H1 (cell line): ENCODE measurements at regions not wholly inside any gene's neighbourhood (a gene's known extent, or its start where the extent isn't known, plus 50 kb on each side); places are given as distances from the start of the nearest gene placed in this dataset.

ENCODE experiments used
- CTCF ChIA-PET: fragments of 300-600 bp; sonication (Branson Sonifier 250); formaldehyde crosslinking; loops from one replicate; lab custom pipeline; 2021; ENCODE audit not compliant: partially characterized antibody; lab: Charles Lee
- POLR2A ChIA-PET: fragments of 300-600 bp; sonication (Branson Sonifier 250); formaldehyde crosslinking; loops from one replicate; lab custom pipeline; 2021; ENCODE audit warnings: inconsistent platforms; ENCODE audit not compliant: partially characterized antibody; lab: Charles Lee
- DNase-seq, 2 experiments: peaks; one replicate each; pipeline versions ENCODE4 v3.0.0 to v3.0.0-alpha.2; 2010 to 2022; ENCODE audit warnings: low spot score in 2 of 2, low read depth in 1 of 2, mixed read lengths in 1 of 2
- FAIRE-seq: peaks from 2 replicates; lab custom pipeline; 2011; peaks lifted over from hg19 to GRCh38; lab: Jason Lieb, UNC
- H2AFZ ChIP-seq: 2 replicates; pipeline ENCODE4 v1.8.1; 2012; ENCODE audit warnings: low read length, inconsistent platforms
- H2AK5ac ChIP-seq: 2 replicates; pipeline ENCODE4 v1.6.1; 2013; ENCODE audit warnings: low read depth, low read length
- H2BK120ac ChIP-seq: replicated peaks from 2 replicates; pipeline ENCODE3; 2013; ENCODE audit warnings: low read depth, low read length, inconsistent platforms
- H2BK12ac ChIP-seq: 2 replicates; pipeline ENCODE4 v1.6.1; 2013; ENCODE audit warnings: low read depth, low read length
- H2BK15ac ChIP-seq: 2 replicates; pipeline ENCODE4 v1.6.1; 2013; ENCODE audit warnings: low read length
- H2BK20ac ChIP-seq: 2 replicates; pipeline ENCODE4 v1.6.1; 2013; ENCODE audit warnings: low read length
- H2BK5ac ChIP-seq: 2 replicates; pipeline ENCODE4 v1.6.1; 2013; ENCODE audit warnings: low read depth, low read length
- H3K14ac ChIP-seq: 2 replicates; pipeline ENCODE4 v1.6.1; 2013; ENCODE audit warnings: inconsistent platforms; ENCODE audit not compliant: insufficient read length
- H3K18ac ChIP-seq: 2 replicates; pipeline ENCODE4 v1.6.1; 2013; ENCODE audit warnings: low read length; ENCODE audit errors: extremely low read depth
- H3K23ac ChIP-seq: 2 replicates; pipeline ENCODE4 v1.6.1; 2013; ENCODE audit warnings: inconsistent platforms; ENCODE audit not compliant: insufficient read length
- H3K23me2 ChIP-seq: 2 replicates; pipeline ENCODE4 v1.6.1; 2013; ENCODE audit warnings: low read depth, low read length
- H3K27ac ChIP-seq: 2 replicates; pipeline ENCODE4 v1.6.1; 2011; ENCODE audit warnings: low read depth, low read length, inconsistent platforms
- H3K27me3 ChIP-seq, 4 experiments: replicated peaks in 1 of 4; 1 replicate in 1 of 4; 2 replicates in 3 of 4; pipeline versions ENCODE4 v1.6.1 to v1.8.1; 2011 to 2013; ENCODE audit warnings: low read length in 3 of 4, mild to moderate bottlenecking in 3 of 4, inconsistent platforms in 2 of 4, mixed read lengths in 2 of 4, moderate library complexity in 1 of 4; ENCODE audit not compliant: control insufficient read depth in 3 of 4, insufficient read depth in 3 of 4; ENCODE audit errors: extremely low read depth in 1 of 4
- H3K36me3 ChIP-seq, 4 experiments: 2 replicates each; pipeline versions ENCODE4 v1.6.1 to v1.8.1; 2011 to 2013; ENCODE audit warnings: mild to moderate bottlenecking in 4 of 4, low read length in 3 of 4, moderate library complexity in 2 of 4, control low read depth in 1 of 4, inconsistent platforms in 1 of 4; ENCODE audit not compliant: insufficient read depth in 4 of 4, control insufficient read depth in 2 of 4
- H3K4ac ChIP-seq: replicated peaks from 2 replicates; pipeline ENCODE3; 2013; ENCODE audit warnings: low read length, low read depth, mixed read lengths, inconsistent platforms; ENCODE audit not compliant: insufficient read length
- H3K4me1 ChIP-seq, 4 experiments: replicated peaks in 1 of 4; 1 replicate in 1 of 4; 2 replicates in 3 of 4; pipeline versions ENCODE4 v1.6.1 to v1.8.1; 2011 to 2013; ENCODE audit warnings: low read length in 3 of 4, inconsistent platforms in 2 of 4, mixed read lengths in 1 of 4; ENCODE audit not compliant: insufficient read depth in 4 of 4, control insufficient read depth in 3 of 4
- H3K4me2 ChIP-seq, 2 experiments: 2 replicates each; pipeline versions ENCODE4 v1.6.1 to v1.8.1; 2011 to 2013; ENCODE audit warnings: low read depth in 2 of 2, low read length in 2 of 2, control low read depth in 1 of 2, inconsistent platforms in 1 of 2, mild to moderate bottlenecking in 1 of 2; ENCODE audit not compliant: insufficient read depth in 1 of 2
- H3K4me3 ChIP-seq, 4 experiments: fragments of 200-600, 300-600 bp in 1 of 4; sonication (generic), shearing (Covaris generic), sonication (Bioruptor Twin) in 1 of 4; 2 replicates each; pipeline versions ENCODE4 v1.5.1 to v1.8.1; 2011 to 2016; ENCODE audit warnings: low read length in 4 of 4, low read depth in 3 of 4, control low read depth in 2 of 4, inconsistent platforms in 2 of 4, mild to moderate bottlenecking in 2 of 4, mixed read lengths in 1 of 4, moderate library complexity in 1 of 4; ENCODE audit not compliant: insufficient read depth in 2 of 4; ENCODE audit errors: extremely low read depth in 1 of 4
- H3K56ac ChIP-seq: replicated peaks from 2 replicates; pipeline ENCODE3; 2013; ENCODE audit warnings: low read depth, mild to moderate bottlenecking, mixed read lengths, low read length, inconsistent platforms; ENCODE audit not compliant: insufficient read length
- H3K79me1 ChIP-seq: 2 replicates; pipeline ENCODE4 v1.6.1; 2013; ENCODE audit warnings: low read depth, low read length, control low read depth
- H3K79me2 ChIP-seq, 2 experiments: 2 replicates each; pipeline versions ENCODE4 v1.6.1 to v1.8.1; 2012 to 2013; ENCODE audit warnings: low read length in 2 of 2, mild to moderate bottlenecking in 2 of 2, inconsistent platforms in 1 of 2; ENCODE audit not compliant: insufficient read depth in 2 of 2, control insufficient read depth in 1 of 2
- H3K9ac ChIP-seq, 4 experiments: replicated peaks in 1 of 4; 1 replicate in 1 of 4; 2 replicates in 3 of 4; pipeline versions ENCODE4 v1.6.1 to v1.8.1; 2011 to 2013; ENCODE audit warnings: low read depth in 3 of 4, low read length in 3 of 4, control low read depth in 2 of 4, mild to moderate bottlenecking in 2 of 4, moderate library complexity in 2 of 4, inconsistent platforms in 1 of 4; ENCODE audit errors: extremely low read depth in 1 of 4
- H3K9me3 ChIP-seq, 2 experiments: 2 replicates each; pipeline versions ENCODE4 v1.6.1 to v1.8.1; 2012 to 2013; ENCODE audit warnings: mild to moderate bottlenecking in 2 of 2, moderate library complexity in 2 of 2, control low read depth in 1 of 2, inconsistent platforms in 1 of 2, low read depth in 1 of 2, low read length in 1 of 2, mixed read lengths in 1 of 2; ENCODE audit not compliant: insufficient read depth in 2 of 2
- H4K20me1 ChIP-seq, 2 experiments: replicated peaks in 1 of 2; 2 replicates each; pipeline versions ENCODE3 to v1.8.1; 2011 to 2013; ENCODE audit warnings: inconsistent platforms in 2 of 2, low read length in 2 of 2, mild to moderate bottlenecking in 1 of 2; ENCODE audit not compliant: insufficient read depth in 2 of 2, control insufficient read depth in 1 of 2
- H4K5ac ChIP-seq: 2 replicates; pipeline ENCODE4 v1.6.1; 2013; ENCODE audit warnings: low read length, low read depth, mixed read lengths, inconsistent platforms; ENCODE audit not compliant: insufficient read length
- H4K8ac ChIP-seq: 2 replicates; pipeline ENCODE4 v1.8.0; 2013; ENCODE audit warnings: mild to moderate bottlenecking, moderate library complexity, low read length, inconsistent platforms; ENCODE audit not compliant: insufficient read depth; ENCODE audit errors: extremely low read depth
- H4K91ac ChIP-seq: replicated peaks from 2 replicates; pipeline ENCODE3; 2013; ENCODE audit warnings: low read length, mixed read lengths, inconsistent platforms; ENCODE audit not compliant: insufficient read length
- BCL11A ChIP-seq, 2 experiments: IDR thresholded peaks; one replicate each; pipeline ENCODE4 v1.6.1; 2011; ENCODE audit warnings: low read depth in 2 of 2, low read length in 2 of 2, mild to moderate bottlenecking in 2 of 2
- BRCA1 ChIP-seq: IDR thresholded peaks from 2 replicates; pipeline ENCODE4 v1.6.1; 2012; ENCODE audit warnings: low read depth, low read length, improper control_type of control experiment
- KDM4A ChIP-seq: IDR thresholded peaks from one replicate; pipeline ENCODE4 v1.7.1; 2012; ENCODE audit warnings: low read depth, mild to moderate bottlenecking, moderate library complexity, low read length, inconsistent platforms; ENCODE audit not compliant: severe bottlenecking
- PHF8 ChIP-seq: fragments of 200-600 bp; sonication (generic); conservative IDR thresholded peaks from 2 replicates; pipeline ENCODE4 v1.7.1; 2012; ENCODE audit warnings: low read depth, mild to moderate bottlenecking, inconsistent platforms, low read length, moderate library complexity
- RXRA ChIP-seq: IDR thresholded peaks from 2 replicates; pipeline ENCODE4 v1.6.1; 2011; ENCODE audit warnings: low read depth, mild to moderate bottlenecking, low read length, moderate library complexity; ENCODE audit not compliant: insufficient read depth
- SAP30 ChIP-seq: fragments of 300-600 bp; sonication (generic); IDR thresholded peaks from 2 replicates; pipeline ENCODE4 v1.7.1; 2012; ENCODE audit warnings: low read length, moderate library complexity, mild to moderate bottlenecking, inconsistent platforms; ENCODE audit not compliant: insufficient read depth, insufficient replicate concordance
- TAF7 ChIP-seq: optimal IDR thresholded peaks from 2 replicates; pipeline ENCODE3; 2011; ENCODE audit warnings: low read depth, mild to moderate bottlenecking, inconsistent platforms, low read length, moderate library complexity, borderline replicate concordance
- WGBS, 2 experiments: shearing (Covaris generic) in 1 of 2; methylation state at CpG; one replicate each; pipeline versions ENCODE4 v1.1.6 to v1.1.7; 2013 to 2015; ENCODE audit warnings: low lambda C conversion rate in 2 of 2, mixed read lengths in 2 of 2, inconsistent platforms in 1 of 2, low coverage in 1 of 2, missing lambda C conversion rate in 1 of 2; ENCODE audit not compliant: insufficient replicate concordance in 2 of 2, insufficient coverage in 1 of 2, insufficient read length in 1 of 2; ENCODE audit errors: extremely low coverage in 1 of 2, missing lambda C conversion rate in 1 of 2; 5-methylcytosine and 5-hydroxymethylcytosine counted together

- H2AFZ ChIP-seq: no peak overlapping the region
- H3K14ac ChIP-seq: no peak overlapping the region
- H3K36me3 ChIP-seq: no peaks in the 10 kb centered on the region
- no peak overlapping the region for H2AK5ac ChIP-seq
- FAIRE-seq (no peak), DNase-seq (no peak)
- no peak overlapping the region for H3K56ac ChIP-seq
- no peak overlapping the region for H2BK12ac ChIP-seq
- WGBS, 2 experiments: 81% methylated on average over 2 of the region's 2 CpGs; no CpG with 5 or more reads in 1 of the 2 experiments
- H3K4me2 ChIP-seq: no peak overlapping the region
- no peak overlapping the region for H4K8ac ChIP-seq
- POLR2A ChIA-PET: no interaction called here
- no peak overlapping the region for H2BK120ac ChIP-seq
- no peak overlapping the region for H3K4ac ChIP-seq
- no peaks in the 10 kb centered on the region for H3K79me1 ChIP-seq
- no peak overlapping the region for H2BK5ac ChIP-seq
- H3K23me2 ChIP-seq: no peaks in the 10 kb centered on the region
- H4K91ac ChIP-seq: no peak overlapping the region
- H2BK15ac ChIP-seq: no peak overlapping the region
- no peak overlapping the region for H4K5ac ChIP-seq
- no peak overlapping the region for H3K23ac ChIP-seq
- no peak overlapping the region for H3K18ac ChIP-seq
- H3K27me3 ChIP-seq: no peaks in the 10 kb centered on the region
- H3K9ac ChIP-seq: no peak overlapping the region
- no peaks in the 10 kb centered on the region for H3K9me3 ChIP-seq
- no peak for TF ChIP-seq TAF7
- no peak for TF ChIP-seq KDM4A
- TF ChIP-seq SAP30: no peak
- no peak for TF ChIP-seq RXRA
- no peak for TF ChIP-seq PHF8
- TF ChIP-seq BCL11A (IDR thresholded peaks at IDR 0.05; ENCODE audit: low read depth in 2 of 2, low read length in 2 of 2): no peak
- TF ChIP-seq BRCA1: no peak
- TF ChIP-seq, all 59 proteins: peak for 0
- H2BK20ac ChIP-seq: no peak overlapping the region
- no peaks in the 10 kb centered on the region for H4K20me1 ChIP-seq
- no peaks in the 10 kb centered on the region for H3K4me1 ChIP-seq
- no peak overlapping the region for H3K27ac ChIP-seq
- H3K4me3 ChIP-seq: no peak overlapping the region
- no peaks in the 10 kb centered on the region for H3K79me2 ChIP-seq
- CTCF ChIA-PET: interaction anchor here (0.8 to 1.3 kb wide), 2 partner anchors 15 to 25 kb away, joined by 3 read pairs; no protein-coding TSS in a partner anchor
Measured at GRCh38 chr12:45669792-45670191, 59.7 kb upstream of the ARID2 start.
